Left ventricle myocardium superior (tissue), 1 donor: ENCODE measurements at regions not wholly inside any gene's neighbourhood (a gene's known extent, or its start where the extent isn't known, plus 50 kb on each side); places are given as distances from the start of the nearest gene placed in this dataset.
"Not testable (repeated sequence)": the region's sequence is repeated elsewhere in the genome, so short reads cannot be mapped to it uniquely, and the experiment has no call there.

Experiments
- ATAC-seq: fragments of 200-7000 bp; cut with Tn5 transposase; one replicate; pipeline ENCODE4 v1.9.1; 2020; ENCODE audit warnings: mild to moderate bottlenecking, moderate library complexity
- DNase-seq: peaks from one replicate; pipeline ENCODE4 v3.0.0-alpha.2; 2020
- intact Hi-C: fragments of 100-400 bp; cut with micrococcal nuclease; formaldehyde crosslinking; loops from one replicate; pipeline ENCODE4 v1.11.0; 2022
- donor health status: DM: no; HTN: yes; CAD: no; lungs with severe emphysema.

DNA sequence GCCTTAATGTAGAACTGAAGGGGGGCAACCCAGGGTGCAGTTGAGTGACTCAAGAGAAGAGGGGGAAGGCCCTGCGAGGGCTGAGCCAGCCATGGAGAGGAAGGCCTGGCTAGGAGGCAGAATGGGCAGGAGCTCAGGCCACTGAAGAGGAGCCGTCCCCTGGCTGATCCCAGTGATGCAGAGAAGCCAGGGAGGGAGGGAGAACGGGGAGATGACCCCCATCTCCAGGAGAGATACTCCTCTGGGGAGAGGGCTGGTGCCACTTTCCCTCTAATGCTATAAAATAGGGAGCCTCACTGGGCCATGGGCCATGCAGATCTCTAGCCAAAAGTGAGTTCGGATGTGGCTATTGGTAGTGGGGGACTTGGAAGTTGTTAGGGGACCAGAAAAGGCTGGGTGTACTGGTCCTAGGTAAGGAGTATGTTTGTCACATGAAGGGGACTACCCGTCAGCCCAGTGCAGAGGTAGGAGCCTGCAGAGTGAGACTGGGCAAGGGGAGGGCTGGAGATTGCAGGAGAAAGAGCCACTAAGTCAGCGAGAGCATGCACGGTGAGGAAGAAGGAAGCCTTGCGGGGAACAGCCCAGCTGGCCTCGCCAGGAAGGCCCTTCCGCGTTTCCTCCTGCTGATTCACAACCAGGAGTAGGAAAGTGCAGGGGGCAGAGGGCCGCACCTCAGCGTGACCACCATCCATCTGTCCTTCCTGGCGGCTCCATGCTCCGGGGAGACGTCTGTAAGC lies 347.6 kb downstream of the TCERG1L start:
- DNase-seq = no peak
- intact Hi-C loops = no loop called here

DNA sequence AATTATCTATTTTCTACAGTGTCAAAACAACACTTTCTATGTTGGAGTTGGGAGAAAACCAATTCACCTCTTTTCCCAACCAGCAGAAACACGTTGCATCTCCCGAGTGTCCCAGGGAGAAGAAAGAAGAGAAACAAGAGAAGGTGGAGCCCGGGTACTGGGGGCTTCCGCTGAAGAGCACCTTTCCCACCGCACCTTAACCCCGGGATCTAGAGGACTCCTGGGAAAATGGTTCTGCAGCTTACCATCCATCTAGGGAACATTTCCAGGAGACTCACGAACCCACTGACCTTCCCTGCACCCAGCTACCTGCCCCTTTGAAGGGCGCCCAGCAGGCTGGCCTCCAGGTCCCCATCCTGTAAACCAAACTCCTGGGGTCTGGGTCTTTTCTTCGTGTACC lies 346.8 kb downstream of the TCERG1L start:
- no peak for ATAC-seq
- DNase-seq = no peak
- intact Hi-C loops = no loop called here

More for the DNA sequence above, 347.6 kb downstream of the TCERG1L start:
- no peak for ATAC-seq

DNA sequence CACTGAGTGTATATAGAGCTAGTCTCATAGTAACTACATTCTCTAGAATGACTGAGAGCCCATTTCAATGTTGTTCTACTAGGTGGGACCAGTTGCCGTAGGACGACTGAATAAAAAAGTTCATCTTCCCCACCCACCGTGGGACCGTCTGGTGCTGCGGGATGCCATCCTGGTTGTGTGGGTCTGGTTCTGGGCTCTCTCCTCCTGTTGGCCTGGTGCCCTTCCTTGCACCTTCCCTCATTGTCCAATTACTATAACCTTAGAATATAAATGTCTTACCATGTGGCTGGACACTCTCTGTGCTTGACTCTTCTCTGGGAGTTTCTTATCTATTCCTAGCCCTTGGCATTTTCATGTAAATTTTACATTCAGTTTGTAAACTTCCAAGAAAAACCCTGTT lies 344.4 kb downstream of the TCERG1L start:
- intact Hi-C loops = no loop called here
- ATAC-seq (no peak), DNase-seq (no peak)

DNA sequence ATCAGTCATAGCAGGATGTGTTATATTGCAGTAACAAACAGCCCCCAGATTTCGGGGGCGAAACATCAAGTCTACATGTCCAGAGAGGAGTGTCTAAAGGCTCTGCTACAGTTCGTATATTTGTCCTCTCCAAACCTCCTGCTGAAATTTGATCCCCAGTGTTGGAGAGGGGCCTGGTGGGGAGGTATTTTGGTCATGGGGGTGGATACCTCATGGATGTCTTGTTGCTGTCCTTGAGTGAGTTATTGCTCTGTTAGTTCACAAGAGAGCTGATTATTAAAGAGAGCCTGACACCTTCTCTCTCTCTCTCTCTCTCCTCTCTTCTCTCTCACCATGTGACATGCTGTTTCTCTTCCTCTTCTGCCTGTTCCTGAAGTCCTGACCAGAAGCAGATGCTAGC lies 343.7 kb downstream of the TCERG1L start:
- no peak for ATAC-seq
- DNase-seq = no peak
- intact Hi-C loops = no loop called here

DNA sequence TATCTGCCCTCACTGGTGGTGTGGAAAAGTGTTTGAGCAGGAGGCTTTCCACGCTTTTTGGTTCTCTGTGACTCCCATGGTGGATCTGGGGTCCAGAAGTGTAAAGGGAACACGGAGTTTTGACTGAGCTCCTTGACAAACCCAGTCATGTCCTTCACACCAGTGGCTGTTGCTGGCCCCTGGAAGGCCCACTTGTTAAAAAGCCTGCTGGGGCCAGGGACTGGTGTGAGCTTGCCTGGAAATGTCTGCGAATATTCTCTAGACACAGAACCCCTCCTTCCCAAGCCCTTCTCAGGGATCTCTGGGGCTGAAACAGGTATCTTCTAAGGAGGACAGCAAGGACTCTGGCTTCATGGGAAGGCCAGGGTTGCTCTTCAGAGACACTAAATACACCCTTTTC lies 343.0 kb downstream of the TCERG1L start:
- ATAC-seq (no peak), DNase-seq (no peak)
- intact Hi-C loops = no loop called here

GRCh38 chr10:130968964-130969363 lies 342.6 kb downstream of the TCERG1L start:
- DNase-seq (no peak), ATAC-seq (no peak)
- intact Hi-C loops = no loop called here

DNA sequence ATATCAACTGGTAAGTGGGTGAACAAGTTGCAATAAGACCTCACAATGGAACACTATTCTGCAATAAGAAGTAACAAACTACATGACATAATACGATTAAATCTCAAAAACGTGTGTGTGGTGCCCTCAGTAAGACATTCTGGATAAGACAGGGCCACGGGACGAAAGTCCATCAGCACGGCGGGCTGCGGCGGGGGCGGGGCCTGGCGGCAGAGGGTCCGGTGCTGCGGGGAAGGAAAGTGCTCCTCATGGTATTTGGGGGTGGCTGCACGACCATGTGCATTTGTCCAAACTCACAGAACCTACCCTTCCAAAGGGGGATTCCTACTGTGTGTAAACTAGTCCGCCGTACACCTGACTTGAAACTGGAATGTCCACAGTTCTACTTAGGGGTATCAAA lies 341.8 kb downstream of the TCERG1L start:
- DNase-seq (no peak), ATAC-seq (no peak)
- intact Hi-C loops = no loop called here

DNA sequence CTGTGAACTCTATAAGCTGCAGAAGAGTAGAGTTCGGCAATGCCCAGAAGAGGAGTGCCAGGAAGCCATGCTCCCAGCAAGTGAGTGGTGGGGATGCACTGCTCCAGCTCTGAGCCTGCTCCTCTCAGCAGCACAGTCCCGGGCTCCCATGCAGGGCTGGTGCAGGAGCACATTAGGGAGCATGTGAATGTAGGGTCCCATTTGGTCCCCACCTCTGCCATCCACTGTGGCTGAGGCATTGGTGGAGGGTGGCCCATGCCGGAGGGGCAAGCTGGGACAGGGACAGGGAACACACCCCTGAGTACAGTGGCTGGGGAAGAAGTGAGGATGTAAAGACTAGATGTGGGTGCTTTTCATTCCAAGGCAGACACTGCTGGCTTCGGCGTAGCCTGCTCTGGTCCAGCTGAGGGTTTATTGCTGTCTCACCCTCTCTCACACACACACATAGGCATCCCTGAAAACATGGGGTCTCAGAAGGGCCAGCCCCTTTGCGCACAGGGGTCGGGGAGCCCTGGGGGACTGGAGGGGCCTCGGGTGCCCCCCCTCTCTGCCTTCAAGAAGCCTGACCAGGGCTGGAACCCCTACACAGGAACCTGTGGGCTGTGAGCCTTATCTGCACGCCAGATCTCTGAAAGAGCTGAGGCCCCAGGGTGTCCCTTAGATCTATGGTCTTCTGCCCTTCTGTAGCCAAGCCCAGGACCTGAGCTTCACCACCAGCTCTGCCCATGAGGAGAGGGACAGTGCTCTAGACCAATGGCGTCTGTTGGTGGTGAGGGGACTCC lies 341.0 kb downstream of the TCERG1L start:
- ATAC-seq = no peak
- no peak for DNase-seq
- intact Hi-C loops = no loop called here

- intact Hi-C loops = no loop called here
- no peak for DNase-seq
- no peak for ATAC-seq
Observed at GRCh38 chr10:130971123-130971435, 340.4 kb downstream of the TCERG1L start.

- no peak for ATAC-seq
- intact Hi-C loops = no loop called here
- no peak for DNase-seq
Observed at GRCh38 chr10:130973127-130973839, 338.2 kb downstream of the TCERG1L start.

GRCh38 chr10:130974166-130974565 lies 337.4 kb downstream of the TCERG1L start:
- DNase-seq (no peak), ATAC-seq (no peak)
- intact Hi-C loops = no loop called here

GRCh38 chr10:130975351-130975750 lies 336.2 kb downstream of the TCERG1L start:
- ATAC-seq, DNase-seq, intact Hi-C loops: not testable (repeated sequence)

DNA sequence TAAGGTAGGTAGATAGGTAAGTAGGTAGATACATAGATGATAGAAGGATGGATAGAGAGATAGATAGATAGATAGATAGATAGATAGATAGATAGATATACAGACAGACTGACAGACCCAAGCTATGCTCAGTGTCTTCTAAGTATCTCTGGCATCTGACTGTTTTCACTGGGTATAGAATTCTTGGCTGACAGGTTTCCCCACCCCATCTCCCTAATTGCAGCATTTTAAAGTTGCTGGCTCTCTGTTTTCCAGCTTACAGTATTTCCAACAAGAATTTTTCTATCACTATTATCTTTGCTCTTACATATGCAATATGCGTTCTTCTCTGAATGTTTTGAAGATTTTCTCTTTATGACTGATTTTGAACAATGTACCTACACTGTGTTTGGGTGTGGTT lies 328.7 kb downstream of the TCERG1L start:
- DNase-seq (no peak), ATAC-seq (no peak)
- intact Hi-C loops = no loop called here

DNA sequence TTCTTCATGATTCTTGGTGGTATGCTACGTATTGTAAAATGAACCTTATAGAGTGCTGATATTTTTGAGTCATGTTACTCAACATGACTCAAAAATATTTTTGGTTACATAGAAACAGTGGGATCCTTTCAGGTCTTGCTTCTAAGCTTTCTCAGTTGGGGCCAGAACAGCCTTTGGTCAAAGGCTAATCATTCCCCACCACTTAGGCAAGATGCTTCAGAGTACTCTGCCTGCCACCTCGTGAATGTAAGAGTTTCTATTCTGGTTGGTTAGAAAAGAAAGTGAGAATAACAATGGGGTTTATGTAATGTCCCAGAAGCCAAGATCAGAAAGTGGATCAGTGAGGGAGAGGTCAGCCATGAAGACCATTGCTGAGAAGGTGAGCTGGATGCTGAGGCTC lies 327.8 kb downstream of the TCERG1L start:
- DNase-seq (no peak), ATAC-seq (no peak)
- intact Hi-C loops = no loop called here

DNA sequence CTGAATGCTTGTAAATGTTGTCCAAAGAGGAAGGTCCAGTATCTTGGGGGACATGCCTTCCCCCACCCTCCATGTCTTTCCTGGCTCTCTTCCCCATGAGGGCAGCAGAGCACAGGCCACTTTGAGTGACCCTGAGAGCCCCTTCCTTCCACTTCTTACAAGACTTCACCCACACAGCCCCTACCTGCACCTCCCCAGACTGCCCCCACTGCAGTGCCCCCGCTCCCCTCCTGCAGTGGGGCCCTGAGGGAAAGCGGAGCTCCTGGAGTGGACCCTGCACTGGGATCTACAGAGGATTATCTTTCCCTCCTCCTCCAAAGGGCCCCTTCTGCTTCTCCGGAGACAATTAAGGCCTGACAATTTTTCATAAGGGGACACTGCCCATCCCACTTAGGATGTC lies 326.8 kb downstream of the TCERG1L start:
- intact Hi-C loops = no loop called here
- ATAC-seq = no peak
- DNase-seq = no peak

- DNase-seq = no peak
- ATAC-seq = no peak
- intact Hi-C loops = no loop called here
Observed at GRCh38 chr10:130985158-130985753, 326.3 kb downstream of the TCERG1L start.

DNA sequence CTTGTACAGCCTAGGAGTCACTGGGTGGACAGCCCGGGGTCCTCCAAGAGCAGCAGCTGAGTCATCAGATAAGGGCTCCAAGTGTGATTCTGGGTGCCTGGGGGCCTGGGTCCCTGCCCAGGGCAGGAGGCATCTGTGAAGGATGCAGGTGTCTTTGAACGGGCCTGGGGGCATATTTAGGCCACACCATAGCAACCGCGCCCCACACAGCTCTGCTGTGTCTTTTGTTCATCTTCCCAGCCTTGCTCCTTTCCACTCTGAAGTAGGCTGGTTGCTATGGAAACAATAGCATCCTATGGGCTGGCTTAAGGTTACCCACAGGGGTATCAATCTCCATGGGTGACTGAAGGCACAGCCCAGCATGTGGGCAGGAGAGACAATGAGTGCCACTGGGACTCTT lies 324.7 kb downstream of the TCERG1L start:
- intact Hi-C loops = no loop called here
- DNase-seq = no peak
- ATAC-seq = no peak

DNA sequence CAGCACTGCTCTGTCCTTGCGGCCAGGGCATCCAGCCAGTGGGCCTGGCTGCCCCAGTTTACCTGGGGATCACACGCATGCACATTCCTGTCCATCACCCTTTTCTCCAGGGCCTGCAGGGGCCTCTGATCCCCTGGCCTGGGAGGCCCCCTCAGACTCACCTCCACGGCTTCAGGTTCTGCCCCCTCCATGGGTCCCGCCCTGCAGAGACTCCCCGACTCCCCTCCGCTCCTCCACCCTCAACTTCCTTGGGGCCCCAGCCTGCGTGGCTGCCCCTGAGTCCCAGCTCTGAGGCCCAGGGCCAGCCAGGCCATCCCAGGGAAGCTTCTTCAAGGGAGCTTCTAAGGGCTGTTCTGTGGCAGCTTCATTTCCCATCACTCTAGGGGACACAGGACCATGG lies 324.1 kb downstream of the TCERG1L start:
- intact Hi-C loops = no loop called here
- no peak for DNase-seq
- ATAC-seq = no peak

DNA sequence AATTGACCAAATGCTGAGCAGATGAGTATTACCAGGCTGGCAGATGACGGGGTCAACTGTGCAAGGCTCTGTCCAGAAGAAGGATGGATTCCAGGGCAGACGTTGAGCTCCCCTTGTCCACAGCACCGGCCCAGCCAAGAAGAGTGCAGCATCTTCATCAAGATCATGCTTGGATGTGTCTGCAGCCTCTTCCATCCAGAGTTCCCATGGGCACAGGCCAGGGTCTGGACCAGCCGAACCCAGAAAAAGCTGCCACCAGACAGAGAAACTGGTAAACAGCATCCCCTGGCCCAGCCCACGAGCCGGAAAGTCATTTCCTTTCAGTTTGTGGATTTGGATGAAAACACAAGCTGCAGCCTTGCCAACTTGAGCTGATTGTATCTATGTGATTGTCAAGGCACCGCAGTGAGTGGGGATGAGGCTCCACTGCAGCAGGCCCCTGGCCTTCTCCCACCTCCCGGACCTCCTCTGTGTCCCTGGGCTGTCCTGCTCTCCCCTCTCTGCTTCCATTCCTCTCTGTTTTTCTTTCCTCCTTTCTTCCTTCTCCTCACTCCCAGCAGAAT lies 321.8 kb downstream of the TCERG1L start:
- ATAC-seq (no peak), DNase-seq (no peak)
- intact Hi-C loops = no loop called here

- DNase-seq (no peak), ATAC-seq (no peak)
- intact Hi-C loops = no loop called here
Observed at GRCh38 chr10:130990486-130990885, 321.0 kb downstream of the TCERG1L start.
